ENCODE measurements at regions not wholly inside any gene's neighbourhood (a gene's known extent, or its start where the extent isn't known, plus 50 kb on each side); places are given as distances from the start of the nearest gene placed in this dataset.

DNA sequence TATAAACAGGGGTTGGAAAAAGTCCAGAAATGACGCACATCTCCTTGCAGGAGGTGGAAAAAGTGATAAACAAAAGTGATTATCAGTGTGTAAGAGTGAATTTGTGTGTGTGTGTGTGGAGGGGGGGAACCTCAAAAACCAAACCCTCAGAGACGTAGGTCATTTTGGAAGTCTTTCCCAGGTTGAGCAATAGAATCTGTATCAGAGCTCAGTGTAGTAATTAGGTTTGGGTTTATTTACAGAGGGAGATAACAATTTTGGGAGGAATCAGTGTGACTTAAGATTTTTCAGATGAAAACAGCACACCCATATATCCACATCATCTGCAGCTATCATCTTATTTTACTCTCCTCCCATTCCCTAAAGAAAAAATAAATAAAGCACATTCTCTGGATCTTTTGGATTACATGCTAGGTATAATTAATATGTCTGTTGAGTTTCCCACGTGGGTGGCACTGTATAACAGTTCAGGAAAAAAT, 406.4 kb downstream of the FGF9 start:
- TF ChIP-seq CREB1 (CRISPR knock-in tag; IDR thresholded peaks at IDR 0.05; ENCODE audit: low read depth) (no peak), CTCF (conservative IDR thresholded peaks at IDR 0.05; ENCODE audit: low read depth in 2 of 2) (no peak), POLR2AphosphoS5 (IDR thresholded peaks at IDR 0.05; ENCODE audit: low read depth) (no peak), EZH2 (IDR thresholded peaks at IDR 0.05; ENCODE audit: low read depth, unreplicated experiment) (no peak)

Measured in GM23338 (cell line).